NK-92 treated with Interleukin-12 subunit alpha and Interleukin-12 subunit beta, amount 100 ng/mL, for 24 hours (cell line): ENCODE measurements at regions not wholly inside any gene's neighbourhood (a gene's known extent, or its start where the extent isn't known, plus 50 kb on each side); places are given as distances from the start of the nearest gene placed in this dataset.

Experiments used
- DNase-seq: peaks from one replicate; lab custom pipeline; 2025; lab: John Stamatoyannopoulos, UW

- DNase-seq = no peak
Observed at GRCh38 chr7:118573085-118573484, 348.6 kb downstream of the ANKRD7 start.

DNA sequence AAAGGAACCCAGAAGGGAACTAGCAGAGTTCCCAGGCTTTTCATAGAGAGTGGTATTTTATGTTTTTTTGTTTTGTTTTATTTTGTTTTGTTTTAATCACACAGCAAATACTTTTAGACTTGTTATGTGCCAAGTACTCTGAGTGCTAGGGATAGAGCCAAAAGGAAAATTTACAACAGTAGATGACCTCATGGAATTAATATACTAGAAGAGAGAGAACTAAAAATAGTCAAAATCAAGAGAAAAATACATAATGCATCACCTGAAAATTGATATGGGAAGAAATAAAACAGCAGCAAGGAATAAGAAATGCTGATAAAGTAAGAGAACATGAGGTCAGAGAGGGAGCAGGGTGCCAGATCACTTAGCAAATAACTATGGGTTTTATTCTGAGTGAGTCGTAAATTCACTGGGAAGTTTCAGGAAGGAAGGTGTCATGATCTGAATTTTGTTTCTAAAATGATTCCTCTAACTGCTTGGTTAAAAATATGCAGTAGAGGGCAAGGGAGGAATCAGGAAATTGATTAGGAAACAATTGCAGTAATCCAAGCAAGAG lies 351.0 kb downstream of the ANKRD7 start:
- no peak for DNase-seq

DNA sequence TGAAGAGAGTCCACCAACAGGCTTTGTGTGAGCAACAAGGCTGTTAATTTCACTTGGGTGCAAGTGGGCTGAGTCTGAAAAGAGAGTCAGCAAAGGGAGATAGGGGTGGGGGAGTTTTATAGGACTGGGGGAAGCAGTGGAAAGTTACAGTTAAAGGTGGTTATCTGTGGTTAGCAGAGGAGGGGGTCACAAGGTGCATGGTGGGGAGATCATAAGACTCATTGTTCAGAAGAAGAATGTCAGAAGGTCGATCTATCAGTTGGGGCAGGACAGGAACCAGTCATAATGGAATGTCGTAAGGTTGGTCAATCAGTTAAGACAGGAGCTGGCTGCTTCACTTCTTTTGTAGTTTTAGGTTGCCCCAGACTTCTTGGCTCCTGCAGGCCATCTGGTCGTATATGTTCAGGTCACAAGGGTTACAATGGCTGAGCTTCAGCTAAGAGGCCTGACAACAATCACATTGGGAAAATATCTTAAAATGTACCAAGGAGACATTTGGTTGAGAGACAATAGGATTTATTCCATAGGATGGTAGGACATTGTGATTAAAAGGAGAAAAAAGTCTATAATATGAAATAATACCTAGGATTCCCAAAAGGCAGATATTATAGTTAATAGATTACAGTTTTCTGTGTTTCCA lies 356.4 kb downstream of the ANKRD7 start:
- no peak for DNase-seq

GRCh38 chr7:118583641-118584040 lies 359.1 kb downstream of the ANKRD7 start:
- DNase-seq = no peak

GRCh38 chr7:118586248-118586647 lies 361.7 kb downstream of the ANKRD7 start:
- DNase-seq = no peak

DNA sequence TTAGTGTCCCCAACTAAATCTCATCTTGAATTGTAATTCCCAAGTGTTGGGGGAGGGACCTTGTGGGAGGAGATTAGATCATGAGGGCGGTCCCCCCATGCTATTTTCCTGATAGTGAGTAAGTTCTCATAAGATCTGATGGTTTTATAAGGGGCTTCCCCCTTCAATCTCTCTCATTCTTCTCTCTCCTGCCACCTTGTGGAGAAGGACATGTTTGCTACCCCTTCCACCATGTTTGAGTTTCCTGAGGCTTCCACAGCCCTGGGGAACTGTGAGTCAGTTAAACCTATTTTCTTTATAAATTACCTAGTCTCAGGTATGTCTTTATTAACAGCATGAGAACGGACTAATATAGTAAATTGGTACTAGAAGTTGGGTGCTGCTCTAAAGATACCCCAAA lies 365.6 kb downstream of the ANKRD7 start:
- no peak for DNase-seq

DNA sequence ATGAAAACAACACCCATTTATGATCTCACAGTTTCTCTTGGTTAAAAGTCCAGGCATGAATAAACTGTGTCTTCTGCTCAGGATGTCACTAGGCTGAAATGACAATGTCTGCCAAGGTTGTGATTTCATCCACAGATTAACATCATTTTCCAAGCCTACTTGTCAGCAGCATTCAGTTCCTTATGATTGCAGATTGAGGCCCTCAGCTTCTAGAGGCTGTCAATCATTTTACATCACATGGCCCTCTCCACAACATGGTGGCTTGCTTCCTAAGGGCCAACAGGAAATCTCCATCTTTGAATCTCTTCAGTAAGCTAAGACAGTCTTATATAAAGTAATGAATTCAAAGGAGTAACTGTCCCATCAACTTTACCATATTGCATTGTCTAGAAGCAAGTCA lies 377.6 kb downstream of the ANKRD7 start:
- no peak for DNase-seq

- no peak for DNase-seq
Observed at GRCh38 chr7:118606602-118607001, 382.1 kb downstream of the ANKRD7 start.

DNA sequence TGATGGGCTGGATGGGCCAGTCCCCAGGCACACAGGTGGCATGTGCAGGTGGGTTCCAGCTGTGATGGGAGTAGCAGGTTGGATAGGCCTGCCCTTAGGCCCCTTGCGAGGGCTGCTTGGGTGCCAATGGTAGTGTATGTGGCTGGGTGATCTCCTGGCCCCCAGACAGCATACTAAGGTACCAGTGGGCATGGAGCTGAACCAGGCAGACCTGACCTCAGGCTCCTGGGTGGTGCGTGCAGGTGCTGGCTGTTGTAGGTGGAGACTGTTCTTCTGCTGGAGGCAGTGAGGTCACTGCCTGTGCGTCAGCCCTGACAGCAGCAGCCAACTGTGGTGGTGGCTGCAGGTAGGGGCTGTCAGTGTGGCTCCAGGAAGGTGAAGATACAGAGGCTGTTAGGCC lies 384.7 kb downstream of the ANKRD7 start:
- no peak for DNase-seq

GRCh38 chr7:118615681-118616080 lies 391.2 kb downstream of the ANKRD7 start:
- DNase-seq = no peak

DNA sequence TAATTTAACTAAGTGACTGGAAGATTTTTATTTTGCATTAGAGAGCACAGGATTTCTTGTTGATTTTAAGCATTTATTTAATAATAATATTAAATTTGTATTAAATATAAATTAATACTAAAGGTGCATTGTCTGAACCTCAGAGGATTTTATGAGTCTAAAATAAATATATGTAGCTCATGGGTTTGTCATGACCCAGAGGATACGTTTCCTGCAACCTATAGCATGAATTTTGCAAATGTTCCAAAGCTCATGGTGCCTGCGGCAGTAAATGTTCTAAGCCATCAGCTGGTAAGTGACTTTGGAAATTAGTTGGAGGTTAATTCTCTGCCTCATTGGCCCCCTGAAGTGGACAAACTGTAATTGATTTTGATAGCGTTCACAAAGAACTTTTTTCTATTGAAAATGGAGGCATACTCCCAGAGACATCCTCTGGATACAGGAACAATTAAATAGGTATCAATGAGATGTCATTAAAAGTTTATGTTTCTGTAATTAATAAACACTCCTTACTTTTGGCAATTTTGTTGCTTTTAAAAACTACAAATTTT lies 397.4 kb downstream of the ANKRD7 start:
- no peak for DNase-seq

DNA sequence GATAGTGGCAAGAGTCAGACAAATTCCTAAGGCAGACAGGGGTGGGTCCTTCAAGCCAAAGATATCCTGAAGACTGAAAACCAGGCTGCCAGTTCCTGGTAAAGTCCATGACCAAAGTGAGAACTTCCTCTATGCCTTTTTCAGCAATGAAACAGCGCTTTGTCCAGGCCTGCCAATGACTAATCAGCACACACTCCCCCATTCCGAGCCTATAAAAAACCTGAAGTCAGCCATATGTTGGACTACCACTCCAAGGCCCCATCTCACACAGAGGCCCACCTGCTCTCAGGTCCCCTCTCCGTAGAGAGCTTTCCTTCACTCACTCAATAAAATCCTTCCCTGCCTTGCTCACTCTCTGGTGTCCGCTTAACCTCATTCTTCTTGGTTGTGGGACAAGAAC lies 402.2 kb downstream of the ANKRD7 start:
- no peak for DNase-seq

- DNase-seq = no peak
Observed at GRCh38 chr7:118627467-118627866, 403.0 kb downstream of the ANKRD7 start.

- no peak for DNase-seq
Observed at GRCh38 chr7:118629898-118630438, 405.5 kb downstream of the ANKRD7 start.

DNA sequence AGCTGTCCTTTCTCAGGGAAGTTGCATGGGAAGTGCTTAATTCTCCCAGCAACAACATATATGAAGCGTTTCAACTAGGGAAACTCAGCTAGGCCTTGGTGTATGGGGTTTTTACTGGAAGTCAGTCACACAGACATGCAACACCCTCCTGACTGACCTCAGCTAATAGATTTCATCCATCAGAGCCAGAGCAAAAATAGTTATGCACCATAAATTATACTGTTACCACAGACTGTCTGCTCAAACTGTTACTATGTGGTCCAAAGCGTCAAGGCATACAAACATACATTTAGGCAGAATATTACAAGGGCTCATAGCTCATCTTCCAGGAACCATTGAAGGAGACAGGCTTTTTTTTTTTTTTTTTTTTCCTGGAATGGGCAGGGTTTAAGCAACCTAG lies 417.9 kb downstream of the ANKRD7 start:
- no peak for DNase-seq

DNA sequence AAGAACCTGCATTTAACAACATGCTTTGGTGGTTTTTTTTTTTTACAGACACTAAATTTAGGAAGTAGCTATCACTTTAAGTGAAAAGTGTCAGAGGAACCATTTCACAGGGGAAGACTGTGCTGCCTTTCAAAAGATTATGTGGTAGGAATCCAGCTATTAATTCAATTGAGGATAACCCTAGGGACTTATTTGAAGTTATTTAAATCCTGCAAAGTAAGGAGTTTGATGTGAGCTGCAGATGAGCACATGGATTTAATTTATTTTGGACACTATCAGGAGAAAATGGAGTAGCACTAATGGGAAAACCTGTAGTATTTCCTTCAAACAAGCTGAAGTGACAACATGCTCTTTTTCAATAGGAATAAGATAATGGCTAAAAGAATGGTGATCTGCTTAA lies 419.8 kb downstream of the ANKRD7 start:
- no peak for DNase-seq

- DNase-seq = no peak
Observed at GRCh38 chr7:118648002-118648401, 423.5 kb downstream of the ANKRD7 start.

- no peak for DNase-seq
Observed at GRCh38 chr7:118657391-118658005, 433.0 kb downstream of the ANKRD7 start.

- DNase-seq = no peak
Observed at GRCh38 chr7:118662266-118662665, 437.8 kb downstream of the ANKRD7 start.

DNA sequence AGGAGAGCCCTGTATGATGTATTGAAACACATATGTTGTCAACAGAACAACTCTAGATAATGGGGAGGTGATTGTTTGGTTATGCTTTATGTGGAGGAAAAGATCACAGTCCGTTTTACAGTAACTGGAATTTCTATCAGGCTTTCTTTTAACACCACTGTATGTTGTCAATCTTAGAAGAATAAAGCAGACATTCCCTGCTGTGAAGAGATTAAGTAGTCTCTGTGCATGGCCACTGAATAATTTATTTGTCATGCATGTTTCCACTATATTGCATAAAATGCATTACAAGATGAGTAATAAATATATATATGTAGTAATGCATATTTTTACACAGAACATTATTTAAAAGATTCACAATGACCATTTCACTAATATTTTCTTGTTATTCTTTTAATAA lies 440.0 kb downstream of the ANKRD7 start:
- DNase-seq = no peak

- no peak for DNase-seq
Observed at GRCh38 chr7:118671149-118671548, 446.6 kb downstream of the ANKRD7 start.

- no peak for DNase-seq
Observed at GRCh38 chr7:118684796-118685195, 460.3 kb downstream of the ANKRD7 start.

DNA sequence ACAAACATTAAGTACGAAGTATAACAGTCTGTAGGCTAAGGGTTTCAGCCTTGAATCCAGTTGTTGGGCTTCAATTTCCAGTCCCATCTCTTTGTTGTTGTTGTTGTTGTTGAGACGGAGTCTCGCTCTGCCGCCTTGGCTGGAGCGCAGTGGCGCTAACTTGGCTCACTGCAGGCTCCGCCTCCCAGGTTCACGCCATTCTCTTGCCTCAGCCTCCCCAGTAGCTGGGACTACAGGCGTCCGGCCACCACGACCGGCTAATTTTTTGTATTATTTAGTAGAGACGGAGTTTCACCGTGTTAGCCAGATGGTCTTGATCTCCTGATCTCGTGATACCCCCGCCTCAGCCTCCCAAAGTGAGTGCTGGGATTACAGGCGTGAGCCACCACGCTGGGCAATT lies 464.9 kb downstream of the ANKRD7 start:
- DNase-seq = no peak
